Stomach (tissue), 8 donors: ENCODE measurements at regions not wholly inside any gene's neighbourhood (a gene's known extent, or its start where the extent isn't known, plus 50 kb on each side); places are given as distances from the start of the nearest gene placed in this dataset.

Experiments
- DNase-seq, 2 donors: peaks; one replicate each; pipeline versions ENCODE4 v3.0.0 to v3.0.0-alpha.2; 2013 to 2019
- H3K27ac ChIP-seq, 5 donors: fragments of 200-600 bp in 4 of 5; sonication (generic) in 4 of 5; one replicate each; pipeline ENCODE4 v1.5.1; 2013 to 2019; ENCODE audit warnings: mild to moderate bottlenecking in 1 of 5, moderate library complexity in 1 of 5
- H3K27me3 ChIP-seq, 3 donors: fragments of 200-600 bp; sonication (generic); one replicate each; pipeline ENCODE4 v1.5.1; 2017 to 2019; ENCODE audit warnings: mixed run types in 1 of 3
- H3K36me3 ChIP-seq, 4 donors: fragments of 200-600 bp; sonication (generic); 1 replicate in 3 of 4; 2 replicates in 1 of 4; pipeline ENCODE4 v1.5.1; 2016 to 2019
- H3K4me1 ChIP-seq, 4 donors: fragments of 200-600 bp; sonication (generic); one replicate each; pipeline ENCODE4 v1.5.1; 2016 to 2019
- H3K4me3 ChIP-seq, 4 donors: fragments of 200-600 bp; sonication (generic) in 3 of 4; one replicate each; pipeline ENCODE4 v1.5.1; 2016 to 2019; ENCODE audit warnings: mild to moderate bottlenecking in 1 of 4
- H3K9me3 ChIP-seq, 4 donors: fragments of 200-600 bp; sonication (generic); one replicate each; pipeline ENCODE4 v1.5.1; 2016 to 2019
- CTCF ChIP-seq, 7 experiments: fragments of 450-650 bp in 4 of 7; fragments of 200-600 bp in 3 of 7; sonication (generic) in 3 of 7; IDR thresholded peaks; one replicate each; pipeline ENCODE4 v1.5.1; 2016 to 2019; ENCODE audit warnings: antibody characterized with exemption in 7 of 7, control low read depth in 2 of 7, mild to moderate bottlenecking in 1 of 7
- EP300 ChIP-seq: sonication (generic); formaldehyde crosslinking; IDR thresholded peaks from one replicate; pipeline ENCODE4 v1.6.1; 2017; ENCODE audit warnings: antibody characterized with exemption
- POLR2A ChIP-seq, 4 donors: fragments of 450-650 bp; IDR thresholded peaks; one replicate each; pipeline ENCODE4 v1.6.1; 2016; ENCODE audit warnings: antibody characterized with exemption in 4 of 4, control low read depth in 2 of 4, mild to moderate bottlenecking in 1 of 4, moderate library complexity in 1 of 4
- POLR2AphosphoS5 ChIP-seq, 3 donors: sonication (generic); formaldehyde crosslinking; IDR thresholded peaks; one replicate each; pipeline ENCODE4 v1.6.1; 2016; ENCODE audit warnings: antibody characterized with exemption in 3 of 3
- WGBS, 5 donors: extraction: QIAGEN DNeasy Blood & Tissue Kit in 3 of 5; methylation state at CpG; one replicate each; pipeline versions ENCODE4 v1.1.5 to v1.1.7; 2013 to 2018; 5-methylcytosine and 5-hydroxymethylcytosine counted together
- intact Hi-C: fragments of 100-400 bp; cut with DNase I; formaldehyde crosslinking; loops from one replicate; pipeline ENCODE4 v1.15.1; 2023; ENCODE audit warnings: low total_unique reads
- donor health status: healthy with polysubstance abuse.
- donor health status: Bipolar disorder and iron deficiency.
- donor health status: healthy.

- TF ChIP-seq CTCF (IDR thresholded peaks at IDR 0.05) (no peak), POLR2A (IDR thresholded peaks at IDR 0.05) (no peak), POLR2AphosphoS5 (IDR thresholded peaks at IDR 0.05) (no peak), EP300 (no peak)
- H3K27me3 ChIP-seq, result no peaks in the 10 kb centered on the region
- intact Hi-C loops, result no loop called here
- no peaks in the 10 kb centered on the region for H3K36me3 ChIP-seq
- no peak overlapping the region for H3K27ac ChIP-seq
- WGBS, 5 donors, result 90 to 98% (median 95%) methylated on average over 4 of the region's 4 CpGs
- DNase-seq, result no peak
- no peaks in the 10 kb centered on the region for H3K4me1 ChIP-seq
- H3K9me3 ChIP-seq, result no peaks in the 10 kb centered on the region
- no peak overlapping the region for H3K4me3 ChIP-seq
These were observed 172.8 kb upstream of the NUDT4 start for GRCh38 chr12:93204896-93205295.

GRCh38 chr12:93205361-93205760 is 172.4 kb upstream of the NUDT4 start:
- TF ChIP-seq EP300 (no peak), POLR2AphosphoS5 (IDR thresholded peaks at IDR 0.05) (no peak), POLR2A (IDR thresholded peaks at IDR 0.05) (no peak), CTCF (IDR thresholded peaks at IDR 0.05) (no peak)
- no peak for DNase-seq
- H3K36me3 ChIP-seq, result no peaks in the 10 kb centered on the region
- WGBS, 5 donors, result 83 to 94% (median 90%) methylated on average over 3 of the region's 3 CpGs
- no peak overlapping the region for H3K4me3 ChIP-seq
- no peaks in the 10 kb centered on the region for H3K4me1 ChIP-seq
- no peak overlapping the region for H3K27ac ChIP-seq
- intact Hi-C loops, result no loop called here
- no peaks in the 10 kb centered on the region for H3K9me3 ChIP-seq
- no peaks in the 10 kb centered on the region for H3K27me3 ChIP-seq

- 59 to 93% (median 91%) methylated on average over 1 of the region's 1 CpG for WGBS, 5 donors
- no peaks in the 10 kb centered on the region for H3K36me3 ChIP-seq
These were observed 169.7 kb upstream of the NUDT4 start for GRCh38 chr12:93208011-93208410.

GRCh38 chr12:93214523-93215289 is 163.0 kb upstream of the NUDT4 start:
- no peak overlapping the region for H3K27ac ChIP-seq
- no peaks in the 10 kb centered on the region for H3K27me3 ChIP-seq
- H3K4me1 ChIP-seq, result no peaks in the 10 kb centered on the region
- DNase-seq, result no peak
- no peak overlapping the region for H3K4me3 ChIP-seq
- intact Hi-C loops, result no loop called here
- TF ChIP-seq EP300 (no peak), POLR2AphosphoS5 (IDR thresholded peaks at IDR 0.05) (no peak), POLR2A (IDR thresholded peaks at IDR 0.05) (no peak), CTCF (IDR thresholded peaks at IDR 0.05) (no peak)
- no peaks in the 10 kb centered on the region for H3K36me3 ChIP-seq
- H3K9me3 ChIP-seq, result no peaks in the 10 kb centered on the region
- 73 to 95% (median 77%) methylated on average over 4 to 6 of the region's 6 CpGs for WGBS, 5 donors

More at GRCh38 chr12:93208011-93208410, 169.7 kb upstream of the NUDT4 start:
- intact Hi-C loops, result no loop called here
- Histone ChIP-seq H3K27ac (no peak overlapping the region), H3K27me3 (no peaks in the 10 kb centered on the region), H3K9me3 (no peaks in the 10 kb centered on the region), H3K4me3 (no peak overlapping the region), H3K4me1 (no peaks in the 10 kb centered on the region)
- no peak for DNase-seq
- no peak for TF ChIP-seq CTCF (IDR thresholded peaks at IDR 0.05)
- no peak for TF ChIP-seq POLR2AphosphoS5 (IDR thresholded peaks at IDR 0.05)
- no peak for TF ChIP-seq POLR2A (IDR thresholded peaks at IDR 0.05)
- no peak for TF ChIP-seq EP300
